Neuronal stem cell (in vitro differentiated cells): ENCODE measurements at regions not wholly inside any gene's neighbourhood (a gene's known extent, or its start where the extent isn't known, plus 50 kb on each side); places are given as distances from the start of the nearest gene placed in this dataset.

Experiments
- DNase-seq: peaks from one replicate; pipeline ENCODE4 v3.0.0-alpha.2; 2013; ENCODE audit warnings: low spot score
- H2AFZ ChIP-seq: one replicate; pipeline ENCODE4 v1.6.1; 2013; ENCODE audit warnings: mild to moderate bottlenecking, low read length, inconsistent platforms
- H2AK5ac ChIP-seq: 2 replicates; pipeline ENCODE4 v1.6.1; 2013; ENCODE audit warnings: low read depth, mild to moderate bottlenecking, inconsistent platforms, low read length, moderate library complexity, mixed read lengths
- H2BK120ac ChIP-seq: 2 replicates; pipeline ENCODE4 v1.6.1; 2013; ENCODE audit warnings: low read depth, mild to moderate bottlenecking, inconsistent platforms, low read length, moderate library complexity, mixed read lengths
- H2BK12ac ChIP-seq: one replicate; pipeline ENCODE4 v1.6.1; 2013; ENCODE audit warnings: low read length, inconsistent platforms
- H2BK15ac ChIP-seq: 2 replicates; pipeline ENCODE4 v1.6.1; 2013; ENCODE audit warnings: mild to moderate bottlenecking, low read length, inconsistent platforms, mixed read lengths
- H2BK5ac ChIP-seq: one replicate; pipeline ENCODE4 v1.6.1; 2013; ENCODE audit warnings: inconsistent platforms, mild to moderate bottlenecking, low read length, moderate library complexity
- H3K14ac ChIP-seq: one replicate; pipeline ENCODE4 v1.6.1; 2013; ENCODE audit warnings: low read length, inconsistent platforms
- H3K18ac ChIP-seq: 2 replicates; pipeline ENCODE4 v1.6.1; 2013; ENCODE audit warnings: low read length, inconsistent platforms
- H3K23ac ChIP-seq: 2 replicates; pipeline ENCODE4 v1.6.1; 2013; ENCODE audit warnings: low read depth, mild to moderate bottlenecking, mixed read lengths, low read length, inconsistent platforms; ENCODE audit not compliant: poor library complexity
- H3K27ac ChIP-seq: replicated peaks from 3 replicates; pipeline ENCODE4 v1.5.1; 2013; ENCODE audit warnings: low read length, inconsistent platforms
- H3K27me3 ChIP-seq, 3 experiments: 2 replicates each; pipeline ENCODE4 v1.6.1; 2013; ENCODE audit warnings: low read length in 3 of 3, mild to moderate bottlenecking in 2 of 3, inconsistent platforms in 1 of 3, low read depth in 1 of 3, mixed read lengths in 1 of 3, moderate library complexity in 1 of 3; ENCODE audit not compliant: control insufficient read depth in 3 of 3, insufficient read depth in 3 of 3
- H3K36me3 ChIP-seq, 2 donors: replicated peaks in 1 of 2; 2 replicates each; pipeline ENCODE4 v1.6.1; 2013; ENCODE audit warnings: low read length in 2 of 2; ENCODE audit not compliant: control insufficient read depth in 2 of 2, insufficient read depth in 2 of 2
- H3K4ac ChIP-seq: 2 replicates; pipeline ENCODE4 v1.6.1; 2013; ENCODE audit warnings: inconsistent platforms, mild to moderate bottlenecking, low read length, moderate library complexity
- H3K4me1 ChIP-seq, 2 donors: 1 replicate in 1 of 2; 2 replicates in 1 of 2; pipeline ENCODE4 v1.6.1; 2013; ENCODE audit warnings: low read length in 2 of 2, low read depth in 1 of 2; ENCODE audit not compliant: control insufficient read depth in 2 of 2, insufficient read depth in 1 of 2
- H3K4me2 ChIP-seq: one replicate; pipeline ENCODE4 v1.6.1; 2013; ENCODE audit warnings: mild to moderate bottlenecking, low read length, inconsistent platforms; ENCODE audit not compliant: insufficient read depth, poor library complexity, severe bottlenecking
- H3K4me3 ChIP-seq, 2 donors: 2 replicates each; pipeline ENCODE4 v1.5.1; 2013; ENCODE audit warnings: low read length in 2 of 2, mild to moderate bottlenecking in 2 of 2, inconsistent platforms in 1 of 2, moderate library complexity in 1 of 2
- H3K79me1 ChIP-seq: one replicate; pipeline ENCODE4 v1.6.1; 2013; ENCODE audit warnings: low read depth, mild to moderate bottlenecking, inconsistent platforms, low read length, moderate library complexity
- H3K9ac ChIP-seq: one replicate; pipeline ENCODE4 v1.6.1; 2013; ENCODE audit warnings: mild to moderate bottlenecking, low read depth, low read length, inconsistent platforms; ENCODE audit not compliant: poor library complexity
- H3K9me3 ChIP-seq, 2 donors: replicated peaks in 1 of 2; 2 replicates each; pipeline versions ENCODE3 to v1.6.1; 2013; ENCODE audit warnings: low read length in 2 of 2, mild to moderate bottlenecking in 2 of 2, inconsistent platforms in 1 of 2, low read depth in 1 of 2, mixed read lengths in 1 of 2, moderate library complexity in 1 of 2; ENCODE audit not compliant: control insufficient read depth in 2 of 2, insufficient read depth in 1 of 2
- H4K8ac ChIP-seq: one replicate; pipeline ENCODE4 v1.6.1; 2013; ENCODE audit warnings: low read depth, mild to moderate bottlenecking, inconsistent platforms, low read length, moderate library complexity
- H4K91ac ChIP-seq: one replicate; pipeline ENCODE4 v1.6.1; 2013; ENCODE audit warnings: low read length, low read depth, mild to moderate bottlenecking, inconsistent platforms; ENCODE audit not compliant: poor library complexity
- WGBS, 2 donors: extraction: QIAGEN DNeasy Blood & Tissue Kit; methylation state at CpG; one replicate each; pipeline ENCODE4 v1.1.7; 2013; ENCODE audit warnings: missing lambda C conversion rate in 2 of 2, mixed read lengths in 1 of 2; ENCODE audit not compliant: insufficient read length in 2 of 2, insufficient replicate concordance in 1 of 2; ENCODE audit errors: extremely low coverage in 2 of 2; 5-methylcytosine and 5-hydroxymethylcytosine counted together

DNA sequence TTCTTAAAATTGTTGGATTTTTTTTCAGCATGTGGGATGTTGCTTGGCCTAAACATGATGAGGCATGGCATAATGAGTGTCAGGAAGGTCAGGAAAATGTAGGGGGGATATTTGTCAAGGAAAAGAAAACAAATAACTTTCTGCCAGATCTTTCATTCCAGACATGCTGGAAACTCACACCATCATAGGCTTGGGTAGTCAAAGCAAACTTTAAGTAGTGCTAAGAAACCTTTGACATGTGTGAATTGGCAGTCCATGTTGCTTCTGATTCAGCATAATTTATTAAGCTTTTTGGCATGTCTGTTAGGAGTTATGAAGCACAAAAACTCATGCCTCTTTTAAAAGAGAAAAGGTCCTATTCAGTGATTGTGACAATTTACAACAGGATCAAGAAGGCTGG lies 61.3 kb upstream of the MTAP start:
- no peak overlapping the region for H3K4ac ChIP-seq
- H4K91ac ChIP-seq = no peak overlapping the region
- no peak overlapping the region for H2BK15ac ChIP-seq
- no peak overlapping the region for H3K18ac ChIP-seq
- H3K14ac ChIP-seq = no peak overlapping the region
- H2BK120ac ChIP-seq = no peak overlapping the region
- H3K9ac ChIP-seq = no peak overlapping the region
- H2BK12ac ChIP-seq = no peak overlapping the region
- H3K4me1 ChIP-seq = no peaks in the 10 kb centered on the region
- no peaks in the 10 kb centered on the region for H3K79me1 ChIP-seq
- H3K36me3 ChIP-seq = no peaks in the 10 kb centered on the region
- no peak overlapping the region for H4K8ac ChIP-seq
- H3K27me3 ChIP-seq = peaks cover 0 to 7% (median 0%) of the 10 kb centered on the region in 3 experiments
- H3K4me3 ChIP-seq = no peak overlapping the region
- no peak overlapping the region for H2AFZ ChIP-seq
- H3K9me3 ChIP-seq = no peaks in the 10 kb centered on the region
- H2AK5ac ChIP-seq = no peak overlapping the region
- H3K27ac ChIP-seq = no peak overlapping the region
- no peak overlapping the region for H3K23ac ChIP-seq
- no peak for DNase-seq
- no peak overlapping the region for H2BK5ac ChIP-seq
- no peak overlapping the region for H3K4me2 ChIP-seq

- Histone ChIP-seq H4K8ac (no peak overlapping the region), H3K27me3 (peaks cover 0 to 7% (median 0%) of the 10 kb centered on the region in 3 experiments), H2AFZ (no peak overlapping the region), H2AK5ac (no peak overlapping the region), H3K36me3 (no peaks in the 10 kb centered on the region), H3K14ac (no peak overlapping the region), H3K18ac (no peak overlapping the region), H3K9ac (no peak overlapping the region), H2BK5ac (no peak overlapping the region), H3K79me1 (no peaks in the 10 kb centered on the region), H2BK15ac (no peak overlapping the region), H4K91ac (no peak overlapping the region), H3K9me3 (no peaks in the 10 kb centered on the region), H3K4me1 (no peaks in the 10 kb centered on the region), H3K4me2 (no peak overlapping the region), H2BK12ac (no peak overlapping the region), H3K4ac (no peak overlapping the region), H3K23ac (no peak overlapping the region), H3K4me3 (no peak overlapping the region), H3K27ac (no peak overlapping the region), H2BK120ac (no peak overlapping the region)
- no peak for DNase-seq
- WGBS, 2 donors = no CpG with 5 or more reads among the region's 3 CpGs
Observed at GRCh38 chr9:21744320-21744719, 58.1 kb upstream of the MTAP start.

GRCh38 chr9:21744841-21745240 lies 57.6 kb upstream of the MTAP start:
- Histone ChIP-seq H3K4me2 (no peak overlapping the region), H3K4me1 (no peaks in the 10 kb centered on the region), H3K9ac (no peak overlapping the region), H2BK5ac (no peak overlapping the region), H3K18ac (no peak overlapping the region), H3K4me3 (no peak overlapping the region), H3K27ac (no peak overlapping the region), H3K23ac (no peak overlapping the region), H4K91ac (no peak overlapping the region), H3K14ac (no peak overlapping the region), H3K79me1 (no peaks in the 10 kb centered on the region), H3K9me3 (no peaks in the 10 kb centered on the region), H2AK5ac (no peak overlapping the region), H2BK12ac (no peak overlapping the region), H2BK15ac (no peak overlapping the region), H4K8ac (no peak overlapping the region), H2AFZ (no peak overlapping the region), H2BK120ac (no peak overlapping the region), H3K27me3 (peaks cover 0 to 4% (median 0%) of the 10 kb centered on the region in 3 experiments), H3K4ac (no peak overlapping the region), H3K36me3 (no peaks in the 10 kb centered on the region)
- DNase-seq = no peak

DNA sequence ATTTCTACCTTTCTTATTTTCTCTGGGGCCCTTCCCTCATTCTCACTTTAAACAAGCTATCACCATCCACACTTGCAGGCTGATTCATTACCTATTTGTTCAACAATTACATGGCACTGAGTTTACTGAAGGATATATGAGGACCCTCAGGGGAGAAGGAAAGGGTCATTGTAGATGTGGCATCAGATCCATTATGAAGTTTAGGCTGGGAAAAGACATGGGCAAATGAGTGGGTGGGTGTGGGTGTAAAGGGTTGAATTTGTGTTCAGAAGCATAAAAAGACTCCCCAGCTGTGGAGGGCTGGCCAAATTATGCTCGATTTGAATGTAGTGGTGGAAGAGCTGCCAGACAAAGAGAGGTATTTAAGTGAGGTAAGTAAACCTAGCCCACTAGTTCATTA lies 55.9 kb upstream of the MTAP start:
- no peaks in the 10 kb centered on the region for H3K9me3 ChIP-seq
- no peak overlapping the region for H3K4me3 ChIP-seq
- H3K27ac ChIP-seq = no peak overlapping the region
- H3K4me2 ChIP-seq = no peak overlapping the region
- no peak overlapping the region for H2BK5ac ChIP-seq
- H4K91ac ChIP-seq = no peak overlapping the region
- no peak overlapping the region for H3K23ac ChIP-seq
- no peaks in the 10 kb centered on the region for H3K27me3 ChIP-seq
- no peak overlapping the region for H2BK12ac ChIP-seq
- no peak overlapping the region for H2BK15ac ChIP-seq
- WGBS, 2 donors = no CpG with 5 or more reads among the region's 1 CpG
- H3K9ac ChIP-seq = no peak overlapping the region
- H3K4me1 ChIP-seq = peaks cover 0 to 5% of the 10 kb centered on the region in 2 donors
- H3K18ac ChIP-seq = no peak overlapping the region
- no peak overlapping the region for H2AK5ac ChIP-seq
- H4K8ac ChIP-seq = no peak overlapping the region
- no peaks in the 10 kb centered on the region for H3K79me1 ChIP-seq
- no peak overlapping the region for H2BK120ac ChIP-seq
- no peak overlapping the region for H3K14ac ChIP-seq
- no peaks in the 10 kb centered on the region for H3K36me3 ChIP-seq
- no peak for DNase-seq
- no peak overlapping the region for H2AFZ ChIP-seq
- no peak overlapping the region for H3K4ac ChIP-seq
